ENCODE measurements at regions not wholly inside any gene's neighbourhood (a gene's known extent, or its start where the extent isn't known, plus 50 kb on each side); places are given as distances from the start of the nearest gene placed in this dataset.

- no peaks in the 10 kb centered on the region for H3K9me3 Mint-ChIP-seq (ENCODE audit: unreplicated experiment)
- no peak for DNase-seq (ENCODE audit: unreplicated experiment)
- ChIA-PET POLR2A (no interaction called here), CTCF (no interaction called here)
- intact Hi-C loops (cut with micrococcal nuclease): no loop called here
- BruUV-seq (replicated peaks): no TSS peak
- TF ChIP-seq CTCF (IDR thresholded peaks at IDR 0.05; ENCODE audit: unreplicated experiment): no peak
- no peak overlapping the region for H3K27ac Mint-ChIP-seq (ENCODE audit: low read depth, unreplicated experiment)
- H3K27me3 Mint-ChIP-seq (ENCODE audit: insufficient read depth, unreplicated experiment): peaks cover 11% of the 10 kb centered on the region
- no peak overlapping the region for H3K4me3 Mint-ChIP-seq (ENCODE audit: unreplicated experiment)
- H3K4me1 Mint-ChIP-seq (ENCODE audit: insufficient read depth, unreplicated experiment): no peaks in the 10 kb centered on the region
- peaks cover 4% of the 10 kb centered on the region for H3K36me3 Mint-ChIP-seq (ENCODE audit: insufficient read depth, unreplicated experiment)
Observed at GRCh38 chr1:113279776-113280391, 110.4 kb upstream of the MAGI3 start.

GRCh38 chr1:113280581-113280980 lies 109.7 kb upstream of the MAGI3 start:
- TF ChIP-seq CTCF (IDR thresholded peaks at IDR 0.05; ENCODE audit: unreplicated experiment): no peak
- no peaks in the 10 kb centered on the region for H3K4me1 Mint-ChIP-seq (ENCODE audit: insufficient read depth, unreplicated experiment)
- no peaks in the 10 kb centered on the region for H3K9me3 Mint-ChIP-seq (ENCODE audit: unreplicated experiment)
- DNase-seq (ENCODE audit: unreplicated experiment): no peak
- intact Hi-C loops (cut with micrococcal nuclease): no loop called here
- BruUV-seq (replicated peaks): no TSS peak
- POLR2A ChIA-PET: no interaction called here
- peaks cover 4% of the 10 kb centered on the region for H3K36me3 Mint-ChIP-seq (ENCODE audit: insufficient read depth, unreplicated experiment)
- H3K4me3 Mint-ChIP-seq (ENCODE audit: unreplicated experiment): no peak overlapping the region
- no peak overlapping the region for H3K27ac Mint-ChIP-seq (ENCODE audit: low read depth, unreplicated experiment)
- CTCF ChIA-PET: no interaction called here
- peaks cover 11% of the 10 kb centered on the region for H3K27me3 Mint-ChIP-seq (ENCODE audit: insufficient read depth, unreplicated experiment)

GRCh38 chr1:113281550-113281949 lies 108.8 kb upstream of the MAGI3 start:
- Mint-ChIP-seq H3K4me3 (ENCODE audit: unreplicated experiment) (no peak overlapping the region), H3K27ac (ENCODE audit: low read depth, unreplicated experiment) (no peak overlapping the region), H3K27me3 (ENCODE audit: insufficient read depth, unreplicated experiment) (peaks cover 11% of the 10 kb centered on the region), H3K36me3 (ENCODE audit: insufficient read depth, unreplicated experiment) (peaks cover 4% of the 10 kb centered on the region), H3K9me3 (ENCODE audit: unreplicated experiment) (no peaks in the 10 kb centered on the region), H3K4me1 (ENCODE audit: insufficient read depth, unreplicated experiment) (no peaks in the 10 kb centered on the region)
- ChIA-PET CTCF (no interaction called here), POLR2A (interaction anchor here (0.9 kb wide), 1 partner anchor 8 kb away, joined by 3 read pairs; no protein-coding TSS in a partner anchor)
- TF ChIP-seq CTCF (IDR thresholded peaks at IDR 0.05; ENCODE audit: unreplicated experiment): no peak
- no TSS peak for BruUV-seq (replicated peaks)
- intact Hi-C loops (cut with micrococcal nuclease): no loop called here
- DNase-seq (ENCODE audit: unreplicated experiment): no peak

GRCh38 chr1:113282008-113282892 lies 108.1 kb upstream of the MAGI3 start:
- H3K36me3 Mint-ChIP-seq (ENCODE audit: insufficient read depth, unreplicated experiment): peaks cover 4% of the 10 kb centered on the region
- no peak overlapping the region for H3K4me3 Mint-ChIP-seq (ENCODE audit: unreplicated experiment)
- no peak for TF ChIP-seq CTCF (IDR thresholded peaks at IDR 0.05; ENCODE audit: unreplicated experiment)
- BruUV-seq (replicated peaks): no TSS peak
- intact Hi-C loops (cut with micrococcal nuclease): no loop called here
- DNase-seq (ENCODE audit: unreplicated experiment): no peak
- POLR2A ChIA-PET: interaction anchor here (0.9 kb wide), 1 partner anchor 9 kb away, joined by 3 read pairs; no protein-coding TSS in a partner anchor
- no peak overlapping the region for H3K27ac Mint-ChIP-seq (ENCODE audit: low read depth, unreplicated experiment)
- H3K27me3 Mint-ChIP-seq (ENCODE audit: insufficient read depth, unreplicated experiment): peaks cover 11% of the 10 kb centered on the region
- H3K9me3 Mint-ChIP-seq (ENCODE audit: unreplicated experiment): no peaks in the 10 kb centered on the region
- no peaks in the 10 kb centered on the region for H3K4me1 Mint-ChIP-seq (ENCODE audit: insufficient read depth, unreplicated experiment)
- CTCF ChIA-PET: no interaction called here
